GM18868 (cell line): ENCODE measurements at regions not wholly inside any gene's neighbourhood (a gene's known extent, or its start where the extent isn't known, plus 50 kb on each side); places are given as distances from the start of the nearest gene placed in this dataset.
"Not testable (repeated sequence)": the region's sequence is repeated elsewhere in the genome, so short reads cannot be mapped to it uniquely, and the experiment has no call there.

Experiments used
- ATAC-seq: cut with Tn5 transposase; IDR thresholded peaks from one replicate; pipeline ENCODE4 v1.9.1; 2021; ENCODE audit warnings: mild to moderate bottlenecking, moderate library complexity; ENCODE audit not compliant: unreplicated experiment

DNA sequence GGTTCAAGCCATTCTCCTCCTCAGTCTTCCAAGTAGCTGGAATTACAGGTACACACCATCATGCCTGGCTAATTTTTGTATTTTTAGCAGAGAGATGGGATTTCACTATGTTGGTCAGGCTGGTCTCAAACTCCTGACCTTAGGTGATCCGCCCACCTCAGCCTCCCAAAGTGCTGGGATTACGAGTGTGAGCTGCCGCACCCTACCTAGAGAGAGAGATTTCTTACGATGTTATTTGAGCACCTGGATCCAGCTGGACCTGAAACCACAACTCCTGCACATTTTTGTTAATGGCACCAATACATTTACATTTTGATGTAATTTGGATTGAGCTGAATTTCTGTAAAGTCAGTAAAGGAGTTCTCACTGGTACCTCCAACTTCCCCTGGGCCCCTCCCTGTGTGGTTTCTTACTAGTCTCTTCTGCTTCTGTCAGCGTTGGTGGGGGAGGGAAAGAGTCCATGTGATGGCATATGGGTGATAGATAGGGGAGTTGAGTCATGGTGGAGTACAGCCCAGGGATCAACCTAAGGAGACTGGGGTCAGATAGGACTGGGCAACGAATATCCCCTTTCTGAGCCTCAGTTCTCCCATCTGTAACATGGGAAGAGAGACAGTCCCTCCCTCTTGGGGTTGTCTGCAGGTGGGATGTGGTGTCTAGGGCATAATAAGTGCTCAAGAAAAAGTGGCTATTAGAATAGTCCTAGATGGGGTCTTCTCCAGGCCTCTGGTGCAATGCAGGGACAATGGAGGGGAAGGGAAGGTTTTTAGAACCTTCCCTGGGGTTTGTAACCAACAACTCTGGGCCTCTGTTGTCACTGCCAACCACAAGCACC is 83.3 kb upstream of the MED13L start:
- no peak for ATAC-seq

DNA sequence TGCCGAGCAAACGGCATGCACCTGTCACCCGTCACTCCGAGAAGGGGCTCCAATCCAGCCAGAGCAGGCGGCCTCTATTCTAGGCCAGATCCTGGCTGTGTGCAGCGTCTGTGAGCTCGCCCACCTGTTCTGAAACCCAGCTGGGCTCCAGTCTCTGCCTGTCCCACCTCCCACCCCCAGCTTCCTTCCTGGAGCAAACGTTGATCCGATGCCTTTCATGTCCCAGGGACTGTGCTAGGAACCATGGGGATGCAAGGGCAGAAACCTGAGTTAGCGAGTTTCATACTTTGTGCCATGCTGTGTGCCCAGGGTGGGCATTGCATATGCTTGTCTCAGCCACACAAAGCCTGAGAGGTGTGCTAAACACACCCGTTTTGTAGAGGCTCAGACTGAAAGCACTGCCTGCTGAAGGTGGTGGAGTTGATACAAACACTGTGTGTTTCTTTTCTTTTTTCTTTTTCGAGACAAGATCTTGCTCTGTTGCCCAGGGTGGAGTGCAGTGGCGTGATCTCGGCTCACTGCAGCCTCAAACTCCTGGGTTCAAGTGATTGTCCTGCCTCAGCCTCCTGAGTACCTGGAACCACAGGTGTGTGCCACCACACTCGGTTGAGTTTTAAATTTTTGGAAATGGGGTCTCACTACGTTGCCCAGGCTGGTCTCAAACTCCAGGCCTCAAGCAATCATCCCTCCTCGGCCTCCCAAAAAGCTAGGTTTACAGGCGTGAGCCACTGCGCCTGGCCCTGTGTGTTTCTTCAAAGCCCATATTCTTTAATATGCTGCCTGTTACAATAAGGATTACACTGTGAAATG is 84.1 kb upstream of the MED13L start:
- ATAC-seq = no peak

DNA sequence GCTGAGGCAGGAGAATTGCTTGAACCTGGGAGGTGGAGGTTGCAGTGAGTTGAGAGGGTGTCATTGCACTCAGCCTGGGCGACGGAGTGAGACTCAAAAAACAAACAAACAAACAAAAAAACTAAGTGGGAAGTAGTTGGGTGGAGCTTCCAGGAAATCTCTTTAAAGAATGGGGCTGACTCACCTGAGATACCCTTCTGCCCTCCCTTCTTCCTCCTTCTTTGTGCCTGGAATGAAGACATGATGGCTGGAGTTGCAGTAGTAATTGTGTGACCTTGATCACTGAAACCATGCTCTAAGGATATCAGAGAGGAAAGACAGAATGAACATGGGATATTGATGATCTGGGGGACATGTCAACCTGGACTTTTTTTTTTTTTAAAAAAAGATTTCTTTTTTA is 87.6 kb upstream of the MED13L start:
- no peak for ATAC-seq

DNA sequence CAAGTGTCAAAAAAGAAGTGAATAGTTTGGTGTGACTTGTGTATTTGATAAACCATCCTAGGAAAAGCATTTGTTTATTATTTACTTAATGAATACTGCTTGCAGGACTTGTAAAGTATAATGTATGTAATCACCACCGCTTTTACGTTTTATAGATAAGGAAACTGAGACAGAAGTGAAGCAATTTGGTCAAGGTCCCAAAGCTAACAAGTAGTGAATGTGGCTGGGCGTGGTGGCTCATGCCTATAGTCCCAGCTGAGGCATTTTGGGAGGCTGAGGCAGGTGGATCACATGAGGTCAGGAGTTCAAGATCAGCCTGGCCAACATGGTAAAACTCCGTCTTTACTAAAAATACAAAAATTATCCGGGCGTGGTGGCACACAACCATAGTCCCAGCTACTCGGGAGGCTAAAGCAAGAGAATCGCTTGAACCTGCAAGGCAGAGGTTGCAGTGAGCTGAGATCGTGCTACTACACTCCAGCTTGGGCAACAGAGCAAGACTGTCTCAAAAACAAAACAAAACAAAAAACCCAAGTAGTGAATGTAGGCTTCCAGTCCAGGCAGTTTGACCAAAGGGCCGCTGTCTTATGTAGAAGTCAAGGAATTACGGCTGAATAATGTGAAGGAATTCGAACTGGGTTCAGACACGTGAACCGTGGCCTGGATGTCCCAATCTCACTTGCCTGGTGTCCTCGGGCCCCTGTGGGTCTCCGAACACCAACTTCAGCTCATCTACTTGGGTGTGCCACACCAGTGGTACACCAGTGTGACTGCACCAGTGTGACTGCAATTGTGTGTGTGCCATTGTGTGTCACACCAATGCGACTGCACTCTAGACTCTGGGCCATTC is 88.3 kb upstream of the MED13L start:
- ATAC-seq = no peak

DNA sequence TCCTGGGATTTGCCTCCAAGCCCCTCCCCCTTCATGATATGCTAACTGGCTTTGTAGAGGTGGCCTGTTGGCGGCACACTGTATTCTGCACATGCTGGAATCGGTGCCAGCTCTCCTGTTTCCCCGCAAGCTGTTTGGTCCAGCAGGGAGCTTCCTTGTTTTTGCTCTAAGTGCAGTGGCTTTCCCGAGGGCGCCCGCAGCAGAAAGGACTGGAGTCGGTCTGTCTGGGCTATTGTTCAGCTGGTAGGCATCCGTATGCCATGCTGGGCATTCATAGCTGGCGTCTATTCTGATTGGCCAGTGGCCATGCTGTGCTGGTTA is 88.9 kb upstream of the MED13L start:
- no peak for ATAC-seq

DNA sequence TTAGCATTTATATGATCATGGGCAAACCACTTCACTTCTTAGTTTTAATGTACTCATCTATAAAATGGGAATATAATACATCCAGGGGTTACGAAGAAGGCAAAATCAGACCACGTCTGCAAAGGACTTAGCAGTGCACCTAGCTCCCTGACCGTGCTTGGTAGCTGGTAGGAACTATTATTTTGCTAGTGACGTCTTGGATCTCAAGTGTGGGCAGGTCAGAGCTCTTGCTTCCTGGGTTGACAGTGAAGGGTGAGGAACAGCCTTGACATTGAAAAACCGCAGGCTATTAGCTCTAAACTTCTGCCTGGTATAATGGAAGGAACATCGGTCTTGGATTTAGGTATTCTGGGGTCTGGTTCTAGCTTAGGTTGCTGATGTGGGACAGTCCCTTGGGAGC is 89.3 kb upstream of the MED13L start:
- ATAC-seq = no peak

DNA sequence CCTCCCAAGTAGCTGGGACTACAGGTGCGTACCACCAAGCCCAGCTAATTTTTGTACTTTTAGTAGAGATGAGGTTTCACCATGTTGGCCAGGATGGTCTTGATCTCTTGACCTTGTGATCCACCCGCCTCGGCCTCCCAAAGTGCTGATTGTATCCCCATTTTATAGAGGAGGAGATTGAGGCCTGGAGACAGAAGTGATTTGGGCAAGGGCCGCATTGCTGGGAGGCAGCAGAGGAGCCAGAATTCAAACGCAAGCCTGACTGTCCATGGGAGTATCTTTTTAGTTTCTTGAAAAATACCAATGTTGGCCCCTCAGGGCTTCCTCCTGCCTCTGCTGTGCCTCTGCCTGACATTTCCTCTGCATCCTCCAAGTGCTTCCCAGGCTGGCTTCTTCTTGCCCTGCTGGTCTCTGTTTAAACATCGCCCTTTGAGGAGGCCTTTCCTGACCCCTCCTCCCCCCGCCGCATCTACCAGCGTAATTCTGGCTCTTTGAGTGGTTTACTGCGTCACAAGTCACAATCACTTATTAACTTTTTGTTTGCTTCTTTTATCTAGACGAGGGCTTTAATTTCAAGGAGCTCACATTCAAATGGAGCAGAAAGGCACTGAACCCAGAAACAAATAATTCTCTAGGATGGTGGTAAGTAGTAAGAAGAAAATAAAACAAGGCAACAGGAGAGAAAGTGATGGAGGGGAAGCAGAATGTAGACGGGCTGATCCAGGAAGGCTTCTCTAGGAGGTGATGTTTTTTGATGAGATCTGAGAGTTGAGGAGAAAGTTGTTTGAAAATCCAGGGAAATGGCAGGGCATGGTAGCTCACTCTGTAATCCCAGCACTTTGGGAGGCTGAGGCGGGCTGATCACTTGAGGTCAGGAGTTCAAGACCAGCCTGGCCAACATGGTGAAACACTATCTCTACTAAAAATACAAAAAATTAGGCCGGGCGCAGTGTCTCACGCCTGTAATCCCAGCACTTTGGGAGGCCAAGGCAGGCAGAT is 91.0 kb upstream of the MED13L start:
- ATAC-seq = no peak

DNA sequence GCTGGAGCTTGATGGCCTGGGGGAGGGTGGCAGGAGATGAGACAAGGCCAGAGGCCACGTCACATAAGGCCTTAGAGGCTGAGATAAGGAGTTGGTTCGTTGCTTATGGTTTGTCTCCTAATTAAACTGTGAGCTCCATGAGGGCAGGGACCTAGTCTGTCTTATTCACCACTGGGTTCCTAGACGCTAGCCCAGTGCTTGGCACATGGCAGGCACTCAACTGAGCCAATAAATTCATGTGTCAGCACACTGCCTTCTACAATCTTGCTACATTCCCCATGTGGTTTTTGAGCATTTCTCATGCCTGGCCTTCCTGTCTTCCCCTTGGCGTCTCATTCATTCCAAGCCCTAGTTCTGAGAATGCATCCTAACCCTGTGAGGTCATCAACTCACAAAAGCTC is 92.5 kb upstream of the MED13L start:
- no peak for ATAC-seq

DNA sequence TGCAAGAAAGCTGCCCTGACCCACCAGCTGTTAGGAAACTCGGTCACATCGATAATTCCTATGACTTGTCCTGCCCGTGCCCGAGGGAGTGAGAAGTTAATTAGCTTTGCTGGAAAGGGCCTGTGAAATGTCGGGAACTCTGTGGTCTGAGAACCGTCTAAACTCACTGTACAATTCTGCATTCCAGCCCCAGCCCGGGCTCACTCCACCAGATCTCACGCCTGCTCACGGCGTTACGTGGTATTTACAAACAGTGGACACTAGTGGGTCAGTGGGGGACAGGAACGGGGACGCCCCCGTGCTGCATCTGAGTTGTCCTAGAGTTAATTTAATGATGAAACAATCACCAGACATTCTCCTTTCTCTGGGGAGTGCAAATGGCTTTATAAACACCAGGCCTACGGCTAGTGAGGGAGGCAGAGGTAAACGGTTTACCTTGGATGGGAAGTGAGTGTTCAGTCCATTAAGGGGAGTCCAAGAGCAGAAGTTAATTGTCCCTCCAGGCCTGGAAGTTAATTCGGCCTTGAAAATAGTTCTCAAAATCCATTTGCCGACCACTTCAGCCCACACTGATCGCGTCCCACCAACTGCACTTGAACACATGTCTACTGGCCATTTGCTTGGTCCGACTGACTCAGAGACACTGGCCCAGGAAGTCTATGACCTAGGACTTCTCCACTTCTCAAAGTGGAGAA is 93.5 kb upstream of the MED13L start:
- ATAC-seq = no peak

DNA sequence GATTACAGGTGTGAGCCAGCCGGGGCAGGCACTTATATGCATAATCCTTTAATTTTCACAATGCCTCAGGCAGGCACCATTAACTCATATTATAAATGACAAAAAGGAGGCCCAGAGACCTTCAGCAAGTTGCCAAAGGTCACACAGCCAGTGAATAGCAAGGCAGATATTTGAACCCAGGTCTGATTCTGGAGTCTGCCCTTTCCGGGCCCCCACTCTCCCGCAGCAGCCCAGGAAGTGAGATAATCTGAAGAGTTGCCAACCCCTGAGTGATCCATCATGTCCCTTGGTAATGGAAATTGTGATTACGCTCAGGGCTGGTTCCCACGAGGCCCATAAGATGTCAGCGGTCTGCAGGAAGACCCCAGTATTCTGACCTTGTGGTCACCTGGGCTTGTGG is 95.3 kb upstream of the MED13L start:
- ATAC-seq = no peak

DNA sequence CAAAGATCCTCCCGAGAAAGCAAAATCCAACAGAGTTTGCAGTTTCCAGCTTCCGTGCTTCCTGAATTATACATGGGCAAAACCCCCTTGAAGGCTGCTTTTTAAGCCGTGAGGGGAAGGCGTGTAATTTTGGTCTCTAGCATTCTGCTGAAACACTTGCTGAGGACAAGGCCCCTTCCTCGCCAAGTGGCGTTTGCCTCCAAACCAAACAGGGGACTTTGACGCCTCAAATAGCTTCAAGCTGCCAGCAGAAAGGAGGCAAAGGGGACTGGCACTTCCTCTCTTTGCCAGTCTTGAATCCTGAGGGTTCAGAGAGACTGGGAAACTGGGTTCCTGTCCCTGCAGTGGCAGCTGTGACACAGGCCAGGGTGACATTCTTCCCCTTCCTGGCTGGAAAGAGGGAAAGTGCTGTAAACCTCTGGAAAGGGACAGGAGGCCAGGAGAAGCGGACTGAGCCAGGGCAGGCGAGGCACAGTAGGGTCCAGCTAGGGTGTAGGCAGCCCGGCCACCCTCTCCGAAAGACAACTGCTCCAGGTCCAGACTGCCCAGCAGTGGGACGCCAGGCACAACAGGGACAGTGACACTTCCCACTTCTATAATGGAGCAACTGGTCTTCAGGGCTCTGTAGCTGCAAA is 96.2 kb upstream of the MED13L start:
- ATAC-seq = no peak

DNA sequence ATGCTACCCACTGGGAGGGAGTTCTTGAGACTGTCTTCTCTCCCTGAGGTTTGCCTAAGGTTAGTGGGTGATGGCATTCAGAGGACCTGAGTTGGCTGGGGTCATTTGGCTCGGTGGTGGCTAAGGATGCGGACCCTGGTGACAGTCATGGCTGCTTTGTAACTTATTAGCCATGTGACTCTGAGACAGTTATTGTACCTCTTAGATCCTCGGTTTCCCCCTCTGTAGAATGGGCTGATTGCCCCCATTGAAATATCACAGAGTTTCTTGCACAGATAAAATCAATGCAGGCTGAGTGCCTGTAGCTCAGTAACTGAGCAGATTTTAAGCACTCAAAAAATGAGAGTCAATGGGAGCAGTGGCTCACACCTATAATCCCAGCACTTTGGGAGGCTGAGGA is 96.7 kb upstream of the MED13L start:
- ATAC-seq = no peak

DNA sequence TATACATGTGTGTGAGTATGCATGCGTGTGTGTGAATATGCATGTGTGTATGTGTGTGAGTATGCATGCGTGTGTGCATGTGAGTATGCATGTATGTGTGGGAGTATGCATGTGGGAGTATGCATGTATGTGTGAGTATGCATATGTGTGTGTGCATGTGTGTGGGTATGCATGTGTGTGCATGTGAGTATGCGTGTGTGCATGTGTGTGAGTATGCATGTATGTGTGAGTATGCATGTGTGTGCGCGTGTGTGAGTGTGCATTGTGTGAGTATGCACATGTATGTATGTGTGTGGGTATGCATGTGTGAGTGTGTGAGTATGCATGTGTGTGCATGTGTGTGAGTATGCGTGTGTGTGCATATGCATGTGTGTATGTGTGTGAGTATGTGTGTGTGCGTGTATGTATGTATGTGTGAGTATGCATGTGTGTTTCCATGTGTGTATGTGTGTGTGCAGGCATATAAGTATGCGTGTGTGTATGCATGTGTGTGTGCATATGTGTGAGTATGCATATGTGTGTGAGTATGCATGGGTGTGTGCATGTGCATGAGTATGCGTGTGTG is 97.9 kb upstream of the MED13L start:
- no peak for ATAC-seq

DNA sequence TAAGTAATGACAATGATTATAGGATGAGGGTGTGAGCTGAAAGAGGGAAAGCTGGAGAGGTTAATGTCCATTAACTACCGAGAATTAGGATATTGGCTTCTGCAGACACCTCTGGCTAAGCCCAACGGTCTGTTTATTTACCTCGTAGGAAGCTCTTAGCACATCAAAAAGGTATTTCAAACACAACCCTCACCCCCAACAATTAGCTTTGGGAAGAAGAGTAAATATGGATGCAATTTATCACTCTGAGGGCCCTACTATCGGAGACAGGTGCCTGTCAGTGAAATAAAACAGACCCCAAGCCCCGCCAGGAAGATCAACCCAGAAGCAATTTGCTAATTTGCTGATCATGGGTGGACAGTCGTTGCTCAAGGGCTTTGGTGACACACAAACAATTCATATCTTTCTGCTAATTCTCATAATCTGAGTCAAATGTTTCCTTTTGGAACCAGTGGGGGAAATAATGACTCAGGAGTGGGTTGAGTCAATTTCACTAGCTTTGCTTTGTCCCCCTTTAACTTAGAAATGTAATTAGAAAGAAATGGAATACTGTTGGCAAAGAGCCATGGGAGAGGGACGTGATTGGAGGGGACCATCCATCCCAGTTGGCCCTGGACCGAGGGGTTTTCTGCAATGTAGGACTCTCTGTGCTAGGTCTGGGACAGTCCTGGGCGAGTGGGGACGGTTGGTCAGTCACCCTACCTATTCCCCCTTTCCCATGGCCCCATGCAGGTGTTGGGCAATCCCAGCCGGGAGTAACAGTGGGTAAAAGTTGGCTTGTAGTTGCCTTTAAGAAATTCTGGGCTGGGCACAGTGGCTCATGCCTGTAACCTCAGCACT is 99.1 kb upstream of the MED13L start:
- ATAC-seq = no peak

DNA sequence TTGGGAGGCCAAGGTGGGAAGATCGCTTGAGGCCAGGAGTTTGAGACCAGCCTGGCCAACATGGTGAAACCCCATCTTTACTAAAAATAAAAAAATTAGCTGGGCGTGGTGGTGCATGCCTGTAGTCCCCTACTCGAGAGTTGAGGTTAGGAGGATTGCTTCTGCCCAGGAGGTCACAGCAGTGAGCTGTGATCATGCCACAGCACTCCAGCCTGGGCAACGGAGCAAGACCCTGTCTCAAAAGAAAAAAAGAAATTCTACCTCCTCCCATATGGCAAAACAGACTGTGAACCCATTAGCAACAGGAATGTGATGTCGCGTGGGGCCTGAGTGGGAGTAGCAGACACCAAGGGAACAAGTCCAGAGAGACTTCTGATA is 99.7 kb upstream of the MED13L start:
- ATAC-seq = not testable (repeated sequence)

DNA sequence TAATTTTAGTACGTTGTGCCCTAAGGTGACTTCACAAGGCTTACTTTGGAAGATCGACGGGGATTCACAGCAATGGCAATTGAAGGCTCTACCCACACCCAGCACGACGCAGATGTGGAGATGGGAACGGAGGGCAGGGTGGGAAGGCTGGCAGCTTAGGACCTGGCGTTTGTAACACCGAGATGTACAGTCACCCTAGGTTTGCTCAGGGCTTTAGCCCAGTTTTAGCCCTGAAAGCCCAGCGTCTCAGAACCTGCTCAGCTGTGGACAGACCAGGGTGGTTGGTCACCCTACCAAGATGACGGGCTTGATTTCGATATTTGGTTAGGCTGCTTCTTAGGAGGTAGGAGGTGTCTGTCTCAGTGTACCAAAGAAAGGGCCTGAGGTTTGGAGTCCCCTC is 100.5 kb upstream of the MED13L start:
- no peak for ATAC-seq

DNA sequence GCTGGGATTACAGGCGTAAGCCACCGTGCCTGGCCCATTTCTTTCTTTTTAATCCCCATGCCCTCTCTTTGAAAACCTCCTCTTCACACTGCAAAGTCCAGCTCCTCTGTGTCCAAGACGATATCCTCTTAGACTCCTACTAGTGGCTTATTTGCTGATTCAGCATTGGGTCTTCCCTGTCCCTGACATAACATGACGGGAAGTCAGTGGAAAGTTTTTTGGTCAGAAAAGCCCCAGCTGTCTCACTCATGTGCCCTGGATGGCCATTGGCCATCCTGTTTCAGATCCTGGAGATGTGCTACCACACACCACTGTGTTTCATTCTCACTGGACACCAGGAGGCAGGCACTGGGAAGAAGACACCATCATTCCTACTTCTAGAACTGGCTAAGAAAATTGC is 102.6 kb upstream of the MED13L start:
- ATAC-seq = no peak

DNA sequence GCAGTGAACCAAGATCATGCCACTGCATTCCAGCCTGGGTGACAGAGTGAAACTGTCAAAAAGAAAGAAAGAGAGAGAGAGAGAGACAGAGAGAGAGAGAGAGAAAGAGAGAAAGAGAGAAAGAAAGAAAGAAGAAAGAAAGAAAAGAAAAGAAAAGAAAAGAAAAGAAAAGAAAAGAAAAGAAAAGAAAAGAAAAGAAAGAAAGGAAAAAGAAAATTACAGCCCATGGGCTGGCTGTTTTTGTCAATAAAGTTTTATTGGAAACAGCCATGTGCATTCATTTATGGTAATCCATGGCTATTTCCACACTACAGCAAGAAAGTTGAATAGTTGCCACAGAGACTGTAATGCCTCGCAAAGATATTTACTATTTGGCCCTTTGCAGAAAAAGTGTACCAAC is 103.2 kb upstream of the MED13L start:
- not testable (repeated sequence) for ATAC-seq
